H9 (cell line): ENCODE measurements at regions not wholly inside any gene's neighbourhood (a gene's known extent, or its start where the extent isn't known, plus 50 kb on each side); places are given as distances from the start of the nearest gene placed in this dataset.
A peak's percentile ranks its signal among the peaks of the same experiment; 100 is the strongest.

Source experiments
- DNase-seq: peaks from one replicate; pipeline ENCODE4 v3.0.0-alpha.2; 2017
- H2AFZ ChIP-seq: one replicate; pipeline ENCODE4 v1.6.1; 2013; ENCODE audit warnings: mild to moderate bottlenecking, low read length, control low read depth, moderate library complexity
- H2AK5ac ChIP-seq: 2 replicates; pipeline ENCODE4 v1.6.1; 2013; ENCODE audit warnings: low read length, control low read depth, mixed read lengths; ENCODE audit not compliant: insufficient read length
- H2BK120ac ChIP-seq: one replicate; pipeline ENCODE4 v1.6.1; 2013; ENCODE audit warnings: low read depth, mild to moderate bottlenecking, low read length, control low read depth, inconsistent platforms; ENCODE audit not compliant: poor library complexity, severe bottlenecking
- H2BK12ac ChIP-seq: 2 replicates; pipeline ENCODE4 v1.6.1; 2013; ENCODE audit warnings: low read length, control low read depth, mixed read lengths, low read depth; ENCODE audit not compliant: insufficient read length
- H2BK15ac ChIP-seq: 2 replicates; pipeline ENCODE4 v1.6.1; 2013; ENCODE audit warnings: low read depth, low read length, control low read depth
- H2BK20ac ChIP-seq: one replicate; pipeline ENCODE4 v1.6.1; 2013; ENCODE audit warnings: low read depth, mild to moderate bottlenecking, low read length, control low read depth, inconsistent platforms; ENCODE audit not compliant: poor library complexity, severe bottlenecking
- H2BK5ac ChIP-seq: 2 replicates; pipeline ENCODE4 v1.6.1; 2013; ENCODE audit warnings: low read length, control low read depth, mixed read lengths; ENCODE audit not compliant: insufficient read length
- H3K14ac ChIP-seq: 2 replicates; pipeline ENCODE4 v1.6.1; 2013; ENCODE audit warnings: low read length, control low read depth; ENCODE audit not compliant: insufficient read depth
- H3K18ac ChIP-seq: 2 replicates; pipeline ENCODE4 v1.6.1; 2013; ENCODE audit warnings: low read depth, mild to moderate bottlenecking, mixed read lengths, low read length, control low read depth; ENCODE audit not compliant: insufficient read length
- H3K23ac ChIP-seq: 2 replicates; pipeline ENCODE4 v1.6.1; 2013; ENCODE audit warnings: low read length, control low read depth, mixed read lengths, low read depth; ENCODE audit not compliant: insufficient read length
- H3K23me2 ChIP-seq: 2 replicates; pipeline ENCODE4 v1.6.1; 2013; ENCODE audit warnings: low read depth, mild to moderate bottlenecking, mixed read lengths, low read length, control low read depth; ENCODE audit not compliant: insufficient read length, poor library complexity, severe bottlenecking
- H3K27ac ChIP-seq: 2 replicates; pipeline ENCODE4 v1.5.1; 2013; ENCODE audit warnings: low read length, control low read depth, mixed read lengths, low read depth; ENCODE audit not compliant: insufficient read length
- H3K27me3 ChIP-seq: 2 replicates; pipeline ENCODE4 v1.6.1; 2013; ENCODE audit warnings: low read length, control low read depth, inconsistent platforms; ENCODE audit not compliant: insufficient read depth
- H3K4ac ChIP-seq: 2 replicates; pipeline ENCODE4 v1.6.1; 2013; ENCODE audit warnings: low read depth, mild to moderate bottlenecking, control low read depth, inconsistent platforms, low read length, moderate library complexity
- H3K4me1 ChIP-seq: 2 replicates; pipeline ENCODE4 v1.6.1; 2013; ENCODE audit warnings: low read length, control low read depth, inconsistent platforms; ENCODE audit not compliant: insufficient read depth
- H3K4me2 ChIP-seq: 2 replicates; pipeline ENCODE4 v1.6.1; 2013; ENCODE audit warnings: low read length, control low read depth, mixed read lengths; ENCODE audit not compliant: insufficient read length, insufficient read depth
- H3K56ac ChIP-seq: 2 replicates; pipeline ENCODE4 v1.6.1; 2013; ENCODE audit warnings: low read depth, mild to moderate bottlenecking, mixed read lengths, low read length, control low read depth; ENCODE audit not compliant: insufficient read length
- H3K79me1 ChIP-seq: 2 replicates; pipeline ENCODE4 v1.6.1; 2013; ENCODE audit warnings: low read depth, mild to moderate bottlenecking, moderate library complexity, low read length, control low read depth, inconsistent platforms; ENCODE audit not compliant: insufficient read depth, poor library complexity, severe bottlenecking
- H3K79me2 ChIP-seq: 2 replicates; pipeline ENCODE4 v1.6.1; 2013; ENCODE audit warnings: low read length, control low read depth, inconsistent platforms; ENCODE audit not compliant: insufficient read depth
- H3K9ac ChIP-seq: 2 replicates; pipeline ENCODE4 v1.6.1; 2013; ENCODE audit warnings: low read length, control low read depth, mixed read lengths; ENCODE audit not compliant: insufficient read length; ENCODE audit errors: extremely low read depth
- H3K9me3 ChIP-seq: one replicate; pipeline ENCODE4 v1.6.1; 2013; ENCODE audit warnings: low read depth, low read length, inconsistent platforms; ENCODE audit not compliant: control insufficient read depth
- H3T11ph ChIP-seq: one replicate; pipeline ENCODE4 v1.6.1; 2013; ENCODE audit warnings: mild to moderate bottlenecking, low read length, control low read depth, inconsistent platforms
- H4K20me1 ChIP-seq: one replicate; pipeline ENCODE4 v1.6.1; 2013; ENCODE audit not compliant: control insufficient read depth, insufficient read length, insufficient read depth
- H4K5ac ChIP-seq: 2 replicates; pipeline ENCODE4 v1.6.1; 2013; ENCODE audit warnings: low read depth, mild to moderate bottlenecking, mixed read lengths, low read length, control low read depth; ENCODE audit not compliant: insufficient read length
- H4K8ac ChIP-seq: replicated peaks from 2 replicates; pipeline ENCODE4 v1.6.1; 2013; ENCODE audit warnings: low read length, control low read depth, mixed read lengths, low read depth; ENCODE audit not compliant: insufficient read length
- H4K91ac ChIP-seq: 2 replicates; pipeline ENCODE4 v1.6.1; 2013; ENCODE audit warnings: low read depth, mild to moderate bottlenecking, moderate library complexity, mixed read lengths, low read length, control low read depth; ENCODE audit not compliant: insufficient read length
- H3K27ac Mint-ChIP-seq, 3 experiments: 2 replicates in 2 of 3; 3 replicates in 1 of 3; pipeline ENCODE4 v1.8.0; 2020 to 2021; ENCODE audit warnings: mixed read lengths in 3 of 3, mild to moderate bottlenecking in 1 of 3, moderate library complexity in 1 of 3
- H3K27me3 Mint-ChIP-seq: 2 replicates; pipeline ENCODE4 v1.8.0; 2021; ENCODE audit warnings: low read depth, mild to moderate bottlenecking, moderate library complexity, mixed read lengths
- H3K36me3 Mint-ChIP-seq, 3 experiments: 2 replicates in 2 of 3; 3 replicates in 1 of 3; pipeline ENCODE4 v1.8.0; 2020 to 2021; ENCODE audit warnings: low read depth in 3 of 3, mixed read lengths in 3 of 3; ENCODE audit not compliant: insufficient read depth in 1 of 3
- H3K4me1 Mint-ChIP-seq, 2 experiments: 2 replicates each; pipeline ENCODE4 v1.8.0; 2020; ENCODE audit warnings: mixed read lengths in 2 of 2
- H3K4me3 Mint-ChIP-seq, 2 experiments: 2 replicates in 1 of 2; 3 replicates in 1 of 2; pipeline ENCODE4 v1.8.0; 2020 to 2021; ENCODE audit warnings: mild to moderate bottlenecking in 2 of 2, mixed read lengths in 2 of 2, moderate library complexity in 1 of 2
- H3K9me3 Mint-ChIP-seq, 2 experiments: 2 replicates in 1 of 2; 3 replicates in 1 of 2; pipeline ENCODE4 v1.8.0; 2020; ENCODE audit warnings: mild to moderate bottlenecking in 2 of 2, mixed read lengths in 2 of 2, moderate library complexity in 1 of 2
- CTCF ChIP-seq: fragments of 200-600 bp; sonication (generic); conservative IDR thresholded peaks from 3 replicates; pipeline ENCODE4 v1.8.0; 2021; ENCODE audit warnings: antibody characterized with exemption, mild to moderate bottlenecking
- WGBS: extraction: QIAGEN DNeasy Blood & Tissue Kit; methylation state at CpG from one replicate; pipeline ENCODE4 v1.1.7; 2013; ENCODE audit warnings: missing lambda C conversion rate, low lambda C conversion rate, mixed read lengths; ENCODE audit not compliant: insufficient read length; ENCODE audit errors: extremely low coverage; 5-methylcytosine and 5-hydroxymethylcytosine counted together

DNA sequence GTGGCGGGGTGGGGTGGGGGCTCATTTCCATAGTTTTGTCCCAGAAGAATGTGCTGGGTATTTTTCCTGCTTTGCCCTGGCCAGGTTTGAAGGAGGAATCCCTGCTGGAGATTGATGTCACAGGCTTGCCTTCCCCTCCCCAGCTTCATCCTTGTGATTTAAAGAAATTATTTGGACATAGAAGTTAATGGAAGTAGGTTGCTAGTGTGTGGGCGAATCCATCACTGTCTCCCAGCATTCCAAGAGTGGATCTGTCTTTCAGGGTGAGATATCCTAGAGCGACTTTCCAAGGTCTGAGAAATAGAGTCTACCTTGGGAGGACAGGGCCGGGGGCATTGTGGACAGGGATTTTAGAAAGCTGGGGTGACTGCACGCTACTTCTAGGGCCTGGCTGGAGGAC, 64.9 kb upstream of the HSPA9 start:
- peak overlapping the region in 1 of 2 experiments; percentile 34; a peak in 2 of 5 replicates for H3K4me3 Mint-ChIP-seq
- H4K5ac ChIP-seq = no peak overlapping the region

More for the DNA sequence above, 64.9 kb upstream of the HSPA9 start:
- H3K56ac ChIP-seq = no peak overlapping the region
- peaks cover 32 to 34% of the 10 kb centered on the region in 2 experiments for H3K4me1 Mint-ChIP-seq
- no peak overlapping the region for H4K91ac ChIP-seq
- no peak overlapping the region for H2BK120ac ChIP-seq
- no peaks in the 10 kb centered on the region for H3K79me2 ChIP-seq
- H2AK5ac ChIP-seq = no peak overlapping the region
- no peak overlapping the region for H2BK5ac ChIP-seq
- no peak overlapping the region for H3K14ac ChIP-seq
- H3K4ac ChIP-seq = no peak overlapping the region
- peak overlapping the region in 1 of 3 experiments; percentile 59; a peak in 1 of 7 replicates for H3K27ac Mint-ChIP-seq
- H3K27ac ChIP-seq = no peak overlapping the region
- H3K27me3 Mint-ChIP-seq = no peaks in the 10 kb centered on the region; the same call in 1 of the 2 replicates
- H3K23ac ChIP-seq = no peak overlapping the region
- H3K9me3 ChIP-seq = no peaks in the 10 kb centered on the region
- H3K79me1 ChIP-seq = no peaks in the 10 kb centered on the region
- no peak overlapping the region for H3K18ac ChIP-seq
- H4K20me1 ChIP-seq = no peaks in the 10 kb centered on the region
- H2BK15ac ChIP-seq = no peak overlapping the region
- no peaks in the 10 kb centered on the region; the same call in 1 of the 2 replicates for H3K4me1 ChIP-seq
- H2BK12ac ChIP-seq = no peak overlapping the region
- no peak overlapping the region for H2AFZ ChIP-seq
- no peak for DNase-seq
- no peak for TF ChIP-seq CTCF
- no peaks in the 10 kb centered on the region; a peak in 1 of 5 replicates for H3K9me3 Mint-ChIP-seq
- H3K9ac ChIP-seq = no peak overlapping the region
- H4K8ac ChIP-seq = no peak overlapping the region
- H3K36me3 Mint-ChIP-seq = no peaks in the 10 kb centered on the region; a peak in 1 of 7 replicates
- no peak overlapping the region for H3T11ph ChIP-seq
- no peaks in the 10 kb centered on the region for H3K27me3 ChIP-seq
- H3K4me2 ChIP-seq = no peak overlapping the region
- H2BK20ac ChIP-seq = no peak overlapping the region
- no peaks in the 10 kb centered on the region for H3K23me2 ChIP-seq
- WGBS = no CpG with 5 or more reads among the region's 5 CpGs
